GM23248 (cell line): ENCODE measurements at regions not wholly inside any gene's neighbourhood (a gene's known extent, or its start where the extent isn't known, plus 50 kb on each side); places are given as distances from the start of the nearest gene placed in this dataset.

Source experiments
- EZH2 ChIP-seq: fragments of 200-600 bp; sonication (generic); IDR thresholded peaks from 2 replicates; pipeline ENCODE4 v1.6.1; 2018; ENCODE audit warnings: antibody characterized with exemption, mild to moderate bottlenecking; ENCODE audit not compliant: insufficient read depth, poor library complexity, severe bottlenecking
- EZH2phosphoT487 ChIP-seq: fragments of 200-600 bp; sonication (generic); IDR thresholded peaks from 2 replicates; pipeline ENCODE4 v1.6.1; 2018; ENCODE audit warnings: antibody characterized with exemption, moderate library complexity, mild to moderate bottlenecking, low read depth; ENCODE audit not compliant: insufficient read depth

- TF ChIP-seq EZH2 (no peak), EZH2phosphoT487 (no peak)
Observed at GRCh38 chr2:159856760-159857159, 58.8 kb upstream of the CD302 start.
